OCI-LY3 (cell line): ENCODE measurements at regions not wholly inside any gene's neighbourhood (a gene's known extent, or its start where the extent isn't known, plus 50 kb on each side); places are given as distances from the start of the nearest gene placed in this dataset.
"Not testable (repeated sequence)": the region's sequence is repeated elsewhere in the genome, so short reads cannot be mapped to it uniquely, and the experiment has no call there.

Experiments
- H2AFZ ChIP-seq: fragments of 200-600, 300-600 bp; shearing (Covaris generic); 2 replicates; pipeline ENCODE4 v1.6.0; 2014; ENCODE audit warnings: antibody characterized with exemption, low read depth, low read length
- H3K27ac ChIP-seq: fragments of 200-600, 300-600 bp; sonication (generic); 2 replicates; pipeline ENCODE4 v1.5.1; 2014; ENCODE audit warnings: mild to moderate bottlenecking, low read length, moderate library complexity, mixed read lengths
- H3K27me3 ChIP-seq: fragments of 200-600, 300-600 bp; sonication (generic); 2 replicates; pipeline ENCODE4 v1.6.1; 2014; ENCODE audit warnings: low read depth, low read length, mixed read lengths
- H3K36me3 ChIP-seq: fragments of 200-600, 300-600 bp; sonication (generic); replicated peaks from 2 replicates; pipeline ENCODE3; 2014; ENCODE audit warnings: low read depth, low read length, mixed read lengths
- H3K4me1 ChIP-seq: fragments of 300-600, 200-600 bp; sonication (generic); 2 replicates; pipeline ENCODE4 v1.6.1; 2014; ENCODE audit warnings: low read length, mixed read lengths
- H3K4me2 ChIP-seq: fragments of 200-600, 300-600 bp; sonication (generic); 2 replicates; pipeline ENCODE4 v1.6.1; 2014; ENCODE audit warnings: low read length, mixed read lengths
- H3K4me3 ChIP-seq: fragments of 300-600, 200-600 bp; sonication (generic); 2 replicates; pipeline ENCODE4 v1.5.1; 2014; ENCODE audit warnings: antibody characterized with exemption, mild to moderate bottlenecking, low read length, moderate library complexity
- H3K79me2 ChIP-seq: fragments of 300-600, 200-600 bp; shearing (Covaris generic); 2 replicates; pipeline ENCODE4 v1.6.1; 2014; ENCODE audit warnings: mild to moderate bottlenecking, low read length, mixed read lengths
- H3K9ac ChIP-seq: fragments of 300-600, 200-600 bp; shearing (Covaris generic); 2 replicates; pipeline ENCODE4 v1.6.0; 2014; ENCODE audit warnings: mild to moderate bottlenecking, low read length, moderate library complexity
- H3K9me3 ChIP-seq: fragments of 200-600, 300-600 bp; shearing (Covaris generic); 2 replicates; pipeline ENCODE4 v1.6.1; 2014; ENCODE audit warnings: low read length, mixed read lengths; ENCODE audit not compliant: insufficient read depth
- H4K20me1 ChIP-seq: fragments of 200-600, 300-600 bp; sonication (generic); 2 replicates; pipeline ENCODE4 v1.6.1; 2016; ENCODE audit warnings: low read length, mixed read lengths; ENCODE audit not compliant: insufficient read depth
- CTCF ChIP-seq: fragments of 200-600, 300-600 bp; sonication (generic); IDR thresholded peaks from 2 replicates; pipeline ENCODE4 v1.5.1; 2014; ENCODE audit warnings: antibody characterized with exemption, low read length, low read depth
- EZH2phosphoT487 ChIP-seq: fragments of 200-600 bp; shearing (Covaris generic); IDR thresholded peaks from 2 replicates; pipeline ENCODE4 v1.6.1; 2018; ENCODE audit warnings: antibody characterized with exemption, mixed run types, low read depth

GRCh38 chr2:211014376-211014775 is 458.0 kb downstream of the CPS1 start:
- no peaks in the 10 kb centered on the region for H3K79me2 ChIP-seq
- H3K27me3 ChIP-seq: no peaks in the 10 kb centered on the region
- no peaks in the 10 kb centered on the region for H3K36me3 ChIP-seq
- no peaks in the 10 kb centered on the region for H3K4me1 ChIP-seq
- no peak overlapping the region for H3K4me3 ChIP-seq
- H3K9me3 ChIP-seq: no peaks in the 10 kb centered on the region
- no peaks in the 10 kb centered on the region for H4K20me1 ChIP-seq
- no peak for TF ChIP-seq CTCF
- no peak for TF ChIP-seq EZH2phosphoT487
- H3K4me2 ChIP-seq: no peak overlapping the region
- H2AFZ ChIP-seq: no peak overlapping the region
- H3K27ac ChIP-seq: no peak overlapping the region
- no peak overlapping the region for H3K9ac ChIP-seq

DNA sequence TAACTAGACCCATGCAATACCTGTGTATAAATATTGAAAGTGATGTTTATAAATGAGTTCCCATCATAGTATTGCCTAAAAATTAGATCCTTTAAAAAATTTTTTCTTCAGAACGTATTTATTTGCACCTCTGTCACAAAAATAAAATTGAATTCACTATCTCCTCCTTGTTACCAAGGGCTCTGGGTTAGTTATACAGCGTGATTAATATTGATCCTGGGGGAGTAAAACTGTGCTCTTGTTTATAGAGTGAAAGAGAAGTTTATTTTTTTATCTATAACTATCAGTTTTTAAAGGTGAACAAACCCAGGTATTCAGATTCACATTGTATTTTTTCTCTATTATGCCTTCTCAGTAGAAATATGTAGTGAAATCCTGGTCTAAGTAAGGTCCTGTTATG is 458.5 kb downstream of the CPS1 start:
- Histone ChIP-seq H3K79me2 (no peaks in the 10 kb centered on the region), H3K4me3 (no peak overlapping the region), H3K27ac (no peak overlapping the region), H3K36me3 (no peaks in the 10 kb centered on the region), H4K20me1 (no peaks in the 10 kb centered on the region), H3K4me2 (no peak overlapping the region), H3K27me3 (no peaks in the 10 kb centered on the region), H2AFZ (no peak overlapping the region), H3K9ac (no peak overlapping the region), H3K9me3 (no peaks in the 10 kb centered on the region), H3K4me1 (no peaks in the 10 kb centered on the region)
- TF ChIP-seq EZH2phosphoT487 (no peak), CTCF (no peak)

DNA sequence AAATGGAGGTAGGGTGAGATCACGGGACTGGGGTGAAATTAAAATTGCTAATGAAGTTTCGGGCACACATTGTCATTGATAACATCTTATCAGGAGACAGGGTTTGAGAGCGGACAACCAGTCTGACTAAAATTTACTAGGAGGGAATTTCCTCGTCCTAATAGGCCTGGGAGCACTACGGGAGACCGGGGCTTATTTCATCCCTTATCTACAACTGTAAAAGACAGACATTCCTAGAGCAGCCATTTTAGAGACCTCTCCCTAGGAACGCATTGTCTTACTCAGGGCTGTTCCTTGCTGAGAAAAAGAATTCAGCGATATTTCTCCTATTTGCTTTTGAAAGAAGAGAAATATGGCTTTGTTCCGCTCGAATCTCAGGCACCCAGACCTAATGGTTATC is 468.7 kb downstream of the CPS1 start:
- H3K4me2 ChIP-seq, H4K20me1 ChIP-seq, H3K9ac ChIP-seq, H3K36me3 ChIP-seq, H3K27me3 ChIP-seq, H3K4me1 ChIP-seq, H2AFZ ChIP-seq, H3K79me2 ChIP-seq, H3K9me3 ChIP-seq, H3K27ac ChIP-seq, H3K4me3 ChIP-seq: not testable (repeated sequence)

DNA sequence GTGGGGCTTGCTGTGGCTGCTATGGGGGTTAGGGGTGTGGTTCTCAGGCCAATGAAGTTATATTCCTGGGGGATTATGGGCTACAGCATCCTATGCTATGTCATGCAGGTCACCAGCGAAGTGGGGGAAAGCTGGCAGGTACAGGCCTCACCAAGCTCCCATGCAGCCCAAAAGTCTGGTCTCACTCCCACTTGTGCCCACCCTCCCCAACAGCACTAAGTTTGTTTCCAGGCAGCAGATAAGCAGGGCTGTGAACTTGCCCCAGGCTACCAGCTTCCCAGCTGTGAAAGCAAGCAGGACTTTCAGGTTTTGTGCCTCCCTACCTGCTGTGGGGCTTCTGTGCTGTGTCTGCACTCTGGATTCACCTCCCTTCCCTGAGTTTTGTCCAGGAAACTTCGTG is 469.7 kb downstream of the CPS1 start:
- H3K9me3 ChIP-seq: no peaks in the 10 kb centered on the region
- no peak overlapping the region for H3K4me2 ChIP-seq
- no peaks in the 10 kb centered on the region for H3K36me3 ChIP-seq
- H3K27ac ChIP-seq: no peak overlapping the region
- TF ChIP-seq EZH2phosphoT487 (no peak), CTCF (no peak)
- no peak overlapping the region for H2AFZ ChIP-seq
- H3K4me3 ChIP-seq: no peak overlapping the region
- no peak overlapping the region for H3K9ac ChIP-seq
- H4K20me1 ChIP-seq: no peaks in the 10 kb centered on the region
- no peaks in the 10 kb centered on the region for H3K27me3 ChIP-seq
- no peaks in the 10 kb centered on the region for H3K4me1 ChIP-seq
- H3K79me2 ChIP-seq: no peaks in the 10 kb centered on the region

DNA sequence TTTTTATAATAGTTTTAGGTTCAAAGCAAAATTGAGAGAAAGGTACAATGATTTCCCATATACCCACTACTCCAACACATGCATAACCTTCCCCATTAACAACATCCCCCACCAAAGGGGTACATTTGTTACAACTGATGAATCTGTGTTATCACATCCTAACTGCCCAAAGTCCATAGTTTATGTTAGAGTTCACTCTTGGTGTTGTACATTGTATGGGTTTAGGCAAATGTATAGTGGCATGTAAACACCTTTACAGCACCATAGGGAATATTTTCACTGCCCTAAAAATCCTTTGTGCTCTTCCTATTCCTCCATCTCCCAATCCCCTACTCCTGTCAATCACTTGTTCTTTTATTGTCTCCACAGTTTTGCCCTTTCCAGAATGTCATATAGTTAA is 471.6 kb downstream of the CPS1 start:
- H3K9me3 ChIP-seq: no peaks in the 10 kb centered on the region
- H3K4me1 ChIP-seq: no peaks in the 10 kb centered on the region
- no peak overlapping the region for H2AFZ ChIP-seq
- no peaks in the 10 kb centered on the region for H4K20me1 ChIP-seq
- H3K79me2 ChIP-seq: no peaks in the 10 kb centered on the region
- no peaks in the 10 kb centered on the region for H3K36me3 ChIP-seq
- no peak overlapping the region for H3K4me2 ChIP-seq
- no peak overlapping the region for H3K9ac ChIP-seq
- no peak overlapping the region for H3K4me3 ChIP-seq
- no peak for TF ChIP-seq EZH2phosphoT487
- no peak for TF ChIP-seq CTCF
- no peak overlapping the region for H3K27ac ChIP-seq
- H3K27me3 ChIP-seq: no peaks in the 10 kb centered on the region
